B cell (primary cell): ENCODE measurements at regions not wholly inside any gene's neighbourhood (a gene's known extent, or its start where the extent isn't known, plus 50 kb on each side); places are given as distances from the start of the nearest gene placed in this dataset.

ENCODE experiments used
- ATAC-seq: fragments of 200-7000 bp; cut with Tn5 transposase; one replicate; pipeline ENCODE4 v1.10.0; 2021; ENCODE audit warnings: low read depth, mild to moderate bottlenecking, moderate number of reproducible peaks, moderate library complexity
- CTCF ChIA-PET: fragments of 350-600 bp; sonication (Branson Sonifier 250); formaldehyde crosslinking; loops from one replicate; lab custom pipeline; 2021; ENCODE audit warnings: antibody characterized with exemption, inconsistent platforms; lab: Charles Lee
- POLR2A ChIA-PET: fragments of 350-600 bp; sonication (Branson Sonifier 250); formaldehyde crosslinking; loops from one replicate; lab custom pipeline; 2021; ENCODE audit warnings: antibody characterized with exemption; lab: Charles Lee
- DNase-seq: peaks from one replicate; pipeline ENCODE4 v3.0.0; 2013
- H2AFZ ChIP-seq: 2 replicates; pipeline ENCODE4 v1.6.1; 2012; ENCODE audit warnings: mild to moderate bottlenecking, low read depth, low read length; ENCODE audit not compliant: insufficient read depth, poor library complexity, severe bottlenecking
- H3K27ac ChIP-seq, 2 donors: 1 replicate in 1 of 2; 2 replicates in 1 of 2; pipeline ENCODE4 v1.5.1; 2012 to 2013; ENCODE audit warnings: low read length in 2 of 2, mild to moderate bottlenecking in 2 of 2, moderate library complexity in 1 of 2
- H3K27me3 ChIP-seq, 4 experiments: fragments of 200-600 bp in 1 of 4; sonication (generic) in 1 of 4; replicated peaks in 1 of 4; 1 replicate in 2 of 4; 2 replicates in 2 of 4; pipeline versions ENCODE4 v1.6.1 to v1.7.0; 2013 to 2016; ENCODE audit warnings: low read length in 3 of 4, mild to moderate bottlenecking in 2 of 4, mixed read lengths in 1 of 4, moderate library complexity in 1 of 4; ENCODE audit not compliant: insufficient read depth in 4 of 4, control insufficient read depth in 3 of 4; ENCODE audit errors: control extremely low read depth in 1 of 4
- H3K36me3 ChIP-seq, 2 experiments: replicated peaks in 1 of 2; 1 replicate in 1 of 2; 2 replicates in 1 of 2; pipeline versions ENCODE4 v1.6.1 to v1.7.1; 2013; ENCODE audit warnings: low read length in 1 of 2; ENCODE audit not compliant: insufficient read depth in 2 of 2, control insufficient read depth in 1 of 2; ENCODE audit errors: control extremely low read depth in 1 of 2, extremely low read depth in 1 of 2
- H3K4me1 ChIP-seq, 2 donors: fragments of 200-600 bp in 1 of 2; sonication (generic) in 1 of 2; 1 replicate in 1 of 2; 2 replicates in 1 of 2; pipeline versions ENCODE4 v1.5.1 to v1.6.1; 2013 to 2017; ENCODE audit warnings: low read length in 2 of 2; ENCODE audit not compliant: control insufficient read depth in 2 of 2, insufficient read depth in 2 of 2
- H3K4me2 ChIP-seq: replicated peaks from 2 replicates; pipeline ENCODE3; 2012; ENCODE audit warnings: mild to moderate bottlenecking, low read depth, low read length; ENCODE audit not compliant: poor library complexity, severe bottlenecking
- H3K4me3 ChIP-seq, 5 experiments: fragments of 200-600 bp in 1 of 5; sonication (generic) in 1 of 5; 1 replicate in 3 of 5; 2 replicates in 2 of 5; pipeline versions ENCODE4 v1.5.1 to v1.7.0; 2011 to 2016; ENCODE audit warnings: low read length in 4 of 5, mild to moderate bottlenecking in 4 of 5, low read depth in 2 of 5, control low read depth in 1 of 5, moderate library complexity in 1 of 5; ENCODE audit not compliant: insufficient read depth in 1 of 5; ENCODE audit errors: control extremely low read depth in 1 of 5, extremely low read depth in 1 of 5
- H3K79me2 ChIP-seq: fragments of 200-600 bp; sonication (generic); one replicate; pipeline ENCODE4 v1.6.0; 2016; ENCODE audit warnings: low read length; ENCODE audit not compliant: control insufficient read depth, insufficient read depth
- H3K9ac ChIP-seq: fragments of 200-600 bp; sonication (generic); 2 replicates; pipeline ENCODE4 v1.6.1; 2017; ENCODE audit warnings: mild to moderate bottlenecking, low read length, moderate library complexity
- H3K9me3 ChIP-seq, 3 donors: one replicate each; pipeline versions ENCODE4 v1.6.1 to v1.7.1; 2013; ENCODE audit warnings: low read length in 2 of 3; ENCODE audit not compliant: control insufficient read depth in 2 of 3, insufficient read depth in 1 of 3; ENCODE audit errors: control extremely low read depth in 1 of 3
- H4K20me1 ChIP-seq: 2 replicates; pipeline ENCODE4 v1.6.0; 2012; ENCODE audit warnings: mild to moderate bottlenecking, low read length; ENCODE audit not compliant: insufficient read depth, control insufficient read depth, poor library complexity, severe bottlenecking
- H3K27ac Mint-ChIP-seq: one replicate; pipeline ENCODE4 v1.8.0; 2021; ENCODE audit warnings: mixed read lengths
- H3K27me3 Mint-ChIP-seq: one replicate; pipeline ENCODE4 v1.8.0; 2021; ENCODE audit warnings: mixed read lengths
- H3K4me1 Mint-ChIP-seq: one replicate; pipeline ENCODE4 v1.8.0; 2021; ENCODE audit warnings: mixed read lengths
- H3K4me3 Mint-ChIP-seq: one replicate; pipeline ENCODE4 v1.8.0; 2021; ENCODE audit warnings: mixed read lengths
- H3K9me3 Mint-ChIP-seq: one replicate; pipeline ENCODE4 v1.8.0; 2022; ENCODE audit warnings: mixed read lengths; ENCODE audit not compliant: insufficient read depth
- EZH2 ChIP-seq: IDR thresholded peaks from 2 replicates; pipeline ENCODE4 v1.6.1; 2012; ENCODE audit warnings: borderline replicate concordance, low read depth, mild to moderate bottlenecking, moderate library complexity, low read length; ENCODE audit not compliant: insufficient read depth, poor library complexity, severe bottlenecking
- WGBS: methylation state at CpG from one replicate; pipeline ENCODE4 v1.1.5; 2013; ENCODE audit warnings: missing lambda C conversion rate; ENCODE audit not compliant: insufficient coverage; 5-methylcytosine and 5-hydroxymethylcytosine counted together
- intact Hi-C: fragments of 100-400 bp; cut with micrococcal nuclease; formaldehyde crosslinking; loops from one replicate; pipeline ENCODE4 v1.10.0; 2022
- TF ChIP-seq, protein P1 (sequence below): fragments of 200-600 bp; IDR thresholded peaks from one replicate; pipeline ENCODE4 v1.8.0; 2022; ENCODE audit warnings: antibody characterized with exemption, mild to moderate bottlenecking

DNA sequence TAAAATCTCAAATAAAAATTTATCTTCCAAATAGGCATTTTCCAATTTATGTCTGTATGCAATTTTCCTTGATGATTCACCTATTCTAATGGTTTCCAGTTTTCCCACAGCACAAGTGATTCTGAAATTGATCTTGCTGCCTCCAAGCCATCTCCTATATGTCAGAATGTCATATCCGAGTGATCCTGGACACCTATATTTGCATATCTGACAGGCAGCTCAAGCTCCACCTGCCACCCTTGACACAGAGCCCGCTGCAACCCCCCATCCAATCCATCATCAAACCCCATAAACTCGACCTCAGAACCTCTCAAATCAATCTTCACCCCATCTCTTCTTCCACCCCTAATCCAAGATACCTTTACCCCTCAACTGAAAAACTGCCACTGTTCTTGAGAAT, 579.5 kb downstream of the EPHB1 start:
- Mint-ChIP-seq H3K4me3 (no peak overlapping the region), H3K4me1 (no peaks in the 10 kb centered on the region), H3K27ac (no peak overlapping the region), H3K27me3 (no peaks in the 10 kb centered on the region), H3K9me3 (peaks cover 2% of the 10 kb centered on the region)
- no peaks in the 10 kb centered on the region for H3K4me1 ChIP-seq
- no peak overlapping the region for H2AFZ ChIP-seq
- no peak overlapping the region for H3K4me2 ChIP-seq
- H3K9ac ChIP-seq = no peak overlapping the region
- no peaks in the 10 kb centered on the region for H3K27me3 ChIP-seq
- H4K20me1 ChIP-seq = no peaks in the 10 kb centered on the region
- TF ChIP-seq, protein P1, sequence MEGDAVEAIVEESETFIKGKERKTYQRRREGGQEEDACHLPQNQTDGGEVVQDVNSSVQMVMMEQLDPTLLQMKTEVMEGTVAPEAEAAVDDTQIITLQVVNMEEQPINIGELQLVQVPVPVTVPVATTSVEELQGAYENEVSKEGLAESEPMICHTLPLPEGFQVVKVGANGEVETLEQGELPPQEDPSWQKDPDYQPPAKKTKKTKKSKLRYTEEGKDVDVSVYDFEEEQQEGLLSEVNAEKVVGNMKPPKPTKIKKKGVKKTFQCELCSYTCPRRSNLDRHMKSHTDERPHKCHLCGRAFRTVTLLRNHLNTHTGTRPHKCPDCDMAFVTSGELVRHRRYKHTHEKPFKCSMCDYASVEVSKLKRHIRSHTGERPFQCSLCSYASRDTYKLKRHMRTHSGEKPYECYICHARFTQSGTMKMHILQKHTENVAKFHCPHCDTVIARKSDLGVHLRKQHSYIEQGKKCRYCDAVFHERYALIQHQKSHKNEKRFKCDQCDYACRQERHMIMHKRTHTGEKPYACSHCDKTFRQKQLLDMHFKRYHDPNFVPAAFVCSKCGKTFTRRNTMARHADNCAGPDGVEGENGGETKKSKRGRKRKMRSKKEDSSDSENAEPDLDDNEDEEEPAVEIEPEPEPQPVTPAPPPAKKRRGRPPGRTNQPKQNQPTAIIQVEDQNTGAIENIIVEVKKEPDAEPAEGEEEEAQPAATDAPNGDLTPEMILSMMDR = no peak
- TF ChIP-seq EZH2 = no peak
- no peak overlapping the region for H3K27ac ChIP-seq
- ATAC-seq (no peak), DNase-seq (no peak)
- peaks cover 0 to 6% (median 0%) of the 10 kb centered on the region in 3 donors for H3K9me3 ChIP-seq
- no peaks in the 10 kb centered on the region for H3K36me3 ChIP-seq
- H3K79me2 ChIP-seq = no peaks in the 10 kb centered on the region
- H3K4me3 ChIP-seq = no peak overlapping the region
- 82% methylated on average over 3 of the region's 3 CpGs for WGBS
- ChIA-PET POLR2A (no interaction called here), CTCF (no interaction called here)
- intact Hi-C loops = no loop called here

- Histone ChIP-seq H3K4me2 (no peak overlapping the region), H3K36me3 (no peaks in the 10 kb centered on the region), H3K4me3 (no peak overlapping the region), H3K27me3 (no peaks in the 10 kb centered on the region), H3K27ac (no peak overlapping the region), H3K4me1 (no peaks in the 10 kb centered on the region), H4K20me1 (no peaks in the 10 kb centered on the region), H3K79me2 (no peaks in the 10 kb centered on the region), H3K9me3 (no peaks in the 10 kb centered on the region), H2AFZ (no peak overlapping the region), H3K9ac (no peak overlapping the region)
- H3K4me1 Mint-ChIP-seq = no peaks in the 10 kb centered on the region
- CTCF ChIA-PET = no interaction called here
- H3K27ac Mint-ChIP-seq = no peak overlapping the region
- H3K4me3 Mint-ChIP-seq = no peak overlapping the region
- intact Hi-C loops = no loop called here
- DNase-seq = no peak
- H3K27me3 Mint-ChIP-seq = no peaks in the 10 kb centered on the region
- ATAC-seq = no peak
- no peak for TF ChIP-seq EZH2
- TF ChIP-seq, protein P1 = no peak
- 62% methylated on average over 2 of the region's 3 CpGs for WGBS
- POLR2A ChIA-PET = no interaction called here
- H3K9me3 Mint-ChIP-seq = no peaks in the 10 kb centered on the region
These were observed 583.3 kb upstream of the PPP2R3A start for GRCh38 chr3:135382188-135382587.
